Gastrocnemius medialis (tissue), 4 donors: ENCODE measurements at regions not wholly inside any gene's neighbourhood (a gene's known extent, or its start where the extent isn't known, plus 50 kb on each side); places are given as distances from the start of the nearest gene placed in this dataset.

Source experiments
- CTCF ChIP-seq, 5 experiments: fragments of 450-650 bp in 3 of 5; fragments of 200-600 bp in 2 of 5; sonication (generic) in 2 of 5; IDR thresholded peaks in 4 of 5; conservative IDR thresholded peaks in 1 of 5; 1 replicate in 4 of 5; 2 replicates in 1 of 5; pipeline ENCODE4 v1.5.1; 2016 to 2019; ENCODE audit warnings: antibody characterized with exemption in 5 of 5, mild to moderate bottlenecking in 3 of 5, moderate library complexity in 3 of 5
- POLR2A ChIP-seq, 2 donors: fragments of 450-650 bp; IDR thresholded peaks; one replicate each; pipeline ENCODE4 v1.6.1; 2017; ENCODE audit warnings: antibody characterized with exemption in 2 of 2, mild to moderate bottlenecking in 2 of 2, moderate library complexity in 2 of 2

GRCh38 chr5:68377733-68378132, 162.2 kb downstream of the PIK3R1 start:
- TF ChIP-seq CTCF (IDR thresholded peaks at IDR 0.05 in 4 of 5, conservative IDR thresholded peaks at IDR 0.05 in 1 of 5) (no peak), POLR2A (IDR thresholded peaks at IDR 0.05) (no peak)
